PC-3 (cell line): ENCODE measurements at regions not wholly inside any gene's neighbourhood (a gene's known extent, or its start where the extent isn't known, plus 50 kb on each side); places are given as distances from the start of the nearest gene placed in this dataset.

Source experiments
- CTCF ChIP-seq: fragments of 300-600 bp; sonication (generic); conservative IDR thresholded peaks from 2 replicates; pipeline ENCODE4 v1.5.1; 2017; ENCODE audit warnings: antibody characterized with exemption, low read depth, mild to moderate bottlenecking, low read length
- EZH2 ChIP-seq: fragments of 300-600 bp; sonication (generic); IDR thresholded peaks from one replicate; pipeline ENCODE4 v1.6.1; 2017; ENCODE audit warnings: antibody characterized with exemption, mild to moderate bottlenecking, low read length; ENCODE audit not compliant: unreplicated experiment

- TF ChIP-seq EZH2 (no peak), CTCF (0 out of 2 replicates have a peak, but pooled peaks have one; percentile 17)
Observed at GRCh38 chr13:74771964-74772363, 637.8 kb upstream of the KLF12 start.
